Fibroblast of lung (primary cell): ENCODE measurements at regions not wholly inside any gene's neighbourhood (a gene's known extent, or its start where the extent isn't known, plus 50 kb on each side); places are given as distances from the start of the nearest gene placed in this dataset.

Experiments
- EZH2 ChIP-seq: IDR thresholded peaks from 2 replicates; pipeline ENCODE4 v1.5.1; 2012; ENCODE audit warnings: low read length, control low read depth, mild to moderate bottlenecking; ENCODE audit errors: missing control alignments
- TF ChIP-seq, protein P1 (sequence below), 2 donors: IDR thresholded peaks in 1 of 2; conservative IDR thresholded peaks in 1 of 2; 1 replicate in 1 of 2; 2 replicates in 1 of 2; pipeline ENCODE4 v1.5.1; 2011 to 2012; ENCODE audit warnings: low read length in 2 of 2, control low read depth in 1 of 2, inconsistent platforms in 1 of 2, low read depth in 1 of 2, mild to moderate bottlenecking in 1 of 2

DNA sequence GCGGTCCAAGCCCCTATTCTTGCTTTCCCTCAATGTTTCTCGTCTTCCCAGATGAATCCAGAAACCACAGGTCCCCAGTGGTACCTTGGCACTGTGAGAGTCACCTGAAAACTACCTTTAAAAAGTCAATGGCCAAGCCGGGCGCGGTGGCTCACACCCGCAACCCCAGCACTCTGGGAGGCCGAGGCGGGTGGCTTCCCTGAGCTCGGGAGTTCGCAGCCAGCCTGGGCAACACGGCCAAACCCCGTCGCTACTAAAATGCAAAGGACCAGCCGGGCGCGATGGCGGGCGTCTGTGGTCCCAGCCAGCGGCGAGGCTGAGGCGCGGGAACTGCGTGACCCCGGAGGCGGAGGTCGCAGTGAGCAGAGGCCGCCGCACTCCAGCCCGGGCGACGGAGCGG, 285.9 kb downstream of the CHL1 start:
- TF ChIP-seq, protein P1, sequence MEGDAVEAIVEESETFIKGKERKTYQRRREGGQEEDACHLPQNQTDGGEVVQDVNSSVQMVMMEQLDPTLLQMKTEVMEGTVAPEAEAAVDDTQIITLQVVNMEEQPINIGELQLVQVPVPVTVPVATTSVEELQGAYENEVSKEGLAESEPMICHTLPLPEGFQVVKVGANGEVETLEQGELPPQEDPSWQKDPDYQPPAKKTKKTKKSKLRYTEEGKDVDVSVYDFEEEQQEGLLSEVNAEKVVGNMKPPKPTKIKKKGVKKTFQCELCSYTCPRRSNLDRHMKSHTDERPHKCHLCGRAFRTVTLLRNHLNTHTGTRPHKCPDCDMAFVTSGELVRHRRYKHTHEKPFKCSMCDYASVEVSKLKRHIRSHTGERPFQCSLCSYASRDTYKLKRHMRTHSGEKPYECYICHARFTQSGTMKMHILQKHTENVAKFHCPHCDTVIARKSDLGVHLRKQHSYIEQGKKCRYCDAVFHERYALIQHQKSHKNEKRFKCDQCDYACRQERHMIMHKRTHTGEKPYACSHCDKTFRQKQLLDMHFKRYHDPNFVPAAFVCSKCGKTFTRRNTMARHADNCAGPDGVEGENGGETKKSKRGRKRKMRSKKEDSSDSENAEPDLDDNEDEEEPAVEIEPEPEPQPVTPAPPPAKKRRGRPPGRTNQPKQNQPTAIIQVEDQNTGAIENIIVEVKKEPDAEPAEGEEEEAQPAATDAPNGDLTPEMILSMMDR (conservative IDR thresholded peaks at IDR 0.05 in 1 of 2, IDR thresholded peaks at IDR 0.05 in 1 of 2; ENCODE audit: low read depth in 1 of 2, low read length in 2 of 2) = no peak
- no peak for TF ChIP-seq EZH2
